ENCODE measurements at regions not wholly inside any gene's neighbourhood (a gene's known extent, or its start where the extent isn't known, plus 50 kb on each side); places are given as distances from the start of the nearest gene placed in this dataset.

- H3K4me3 Mint-ChIP-seq, result no peak overlapping the region
- H3K27me3 Mint-ChIP-seq, result no peaks in the 10 kb centered on the region
- 90% methylated on average over 1 of the region's 8 CpGs for WGBS (ENCODE audit: insufficient coverage)
- no peak overlapping the region for H3K4me3 ChIP-seq (ENCODE audit: control extremely low read depth in 1 of 5, extremely low read depth in 1 of 5, insufficient read depth in 1 of 5, low read depth in 2 of 5, low read length in 4 of 5)
- no peaks in the 10 kb centered on the region for H3K79me2 ChIP-seq (ENCODE audit: control insufficient read depth, insufficient read depth, low read length)
- no peak overlapping the region for H3K9ac ChIP-seq (ENCODE audit: low read length)
- no peaks in the 10 kb centered on the region for H3K9me3 Mint-ChIP-seq (ENCODE audit: insufficient read depth)
- H3K27ac Mint-ChIP-seq, result no peak overlapping the region
- TF ChIP-seq CTCF (IDR thresholded peaks at IDR 0.05), result no peak
- no peak for TF ChIP-seq EZH2 (IDR thresholded peaks at IDR 0.05; ENCODE audit: borderline replicate concordance, insufficient read depth, low read depth, low read length, poor library complexity, severe bottlenecking)
- H3K27ac ChIP-seq (ENCODE audit: low read length in 2 of 2), result no peak overlapping the region
- peaks cover 3% of the 10 kb centered on the region for H3K4me1 Mint-ChIP-seq
- H2AFZ ChIP-seq (ENCODE audit: insufficient read depth, low read depth, low read length, poor library complexity, severe bottlenecking), result no peak overlapping the region
- no peaks in the 10 kb centered on the region for H3K4me1 ChIP-seq (ENCODE audit: control insufficient read depth in 2 of 2, insufficient read depth in 2 of 2, low read length in 2 of 2)
- intact Hi-C loops (cut with micrococcal nuclease), result no loop called here
- H3K27me3 ChIP-seq (replicated peaks in 1 of 4; ENCODE audit: control extremely low read depth in 1 of 4, control insufficient read depth in 3 of 4, insufficient read depth in 4 of 4, low read length in 3 of 4), result no peaks in the 10 kb centered on the region
- ATAC-seq (ENCODE audit: low read depth) (no peak), DNase-seq (no peak)
- CTCF ChIA-PET, result no interaction called here
- no peaks in the 10 kb centered on the region for H4K20me1 ChIP-seq (ENCODE audit: control insufficient read depth, insufficient read depth, low read length, poor library complexity, severe bottlenecking)
- POLR2A ChIA-PET, result no interaction called here
- H3K9me3 ChIP-seq (ENCODE audit: control extremely low read depth in 1 of 3, control insufficient read depth in 2 of 3, insufficient read depth in 1 of 3, low read length in 2 of 3), result no peaks in the 10 kb centered on the region
- H3K36me3 ChIP-seq (replicated peaks in 1 of 2; ENCODE audit: control extremely low read depth in 1 of 2, control insufficient read depth in 1 of 2, extremely low read depth in 1 of 2, insufficient read depth in 2 of 2, low read length in 1 of 2), result no peaks in the 10 kb centered on the region
- H3K4me2 ChIP-seq (replicated peaks; ENCODE audit: low read depth, low read length, poor library complexity, severe bottlenecking), result no peak overlapping the region
Observed at GRCh38 chr9:82488313-82489200, 500.0 kb downstream of the SPATA31D1 start.

- Histone ChIP-seq H3K27me3 (replicated peaks in 1 of 4; ENCODE audit: control extremely low read depth in 1 of 4, control insufficient read depth in 3 of 4, insufficient read depth in 4 of 4, low read length in 3 of 4) (no peaks in the 10 kb centered on the region), H3K27ac (ENCODE audit: low read length in 2 of 2) (no peak overlapping the region), H3K4me2 (replicated peaks; ENCODE audit: low read depth, low read length, poor library complexity, severe bottlenecking) (no peak overlapping the region), H3K4me3 (ENCODE audit: control extremely low read depth in 1 of 5, extremely low read depth in 1 of 5, insufficient read depth in 1 of 5, low read depth in 2 of 5, low read length in 4 of 5) (no peak overlapping the region), H3K9me3 (ENCODE audit: control extremely low read depth in 1 of 3, control insufficient read depth in 2 of 3, insufficient read depth in 1 of 3, low read length in 2 of 3) (no peaks in the 10 kb centered on the region), H3K79me2 (ENCODE audit: control insufficient read depth, insufficient read depth, low read length) (no peaks in the 10 kb centered on the region), H3K36me3 (replicated peaks in 1 of 2; ENCODE audit: control extremely low read depth in 1 of 2, control insufficient read depth in 1 of 2, extremely low read depth in 1 of 2, insufficient read depth in 2 of 2, low read length in 1 of 2) (no peaks in the 10 kb centered on the region), H3K9ac (ENCODE audit: low read length) (no peak overlapping the region), H2AFZ (ENCODE audit: insufficient read depth, low read depth, low read length, poor library complexity, severe bottlenecking) (no peak overlapping the region), H4K20me1 (ENCODE audit: control insufficient read depth, insufficient read depth, low read length, poor library complexity, severe bottlenecking) (no peaks in the 10 kb centered on the region), H3K4me1 (ENCODE audit: control insufficient read depth in 2 of 2, insufficient read depth in 2 of 2, low read length in 2 of 2) (no peaks in the 10 kb centered on the region)
- Mint-ChIP-seq H3K9me3 (ENCODE audit: insufficient read depth) (no peaks in the 10 kb centered on the region), H3K4me3 (no peak overlapping the region), H3K4me1 (peaks cover 3% of the 10 kb centered on the region), H3K27ac (no peak overlapping the region), H3K27me3 (no peaks in the 10 kb centered on the region)
- no peak for DNase-seq
- no peak for ATAC-seq (ENCODE audit: low read depth)
- intact Hi-C loops (cut with micrococcal nuclease), result no loop called here
- CTCF ChIA-PET, result no interaction called here
- no CpG with 5 or more reads among the region's 5 CpGs for WGBS (ENCODE audit: insufficient coverage)
- TF ChIP-seq CTCF (IDR thresholded peaks at IDR 0.05) (no peak), EZH2 (IDR thresholded peaks at IDR 0.05; ENCODE audit: borderline replicate concordance, insufficient read depth, low read depth, low read length, poor library complexity, severe bottlenecking) (no peak)
- POLR2A ChIA-PET, result no interaction called here
Observed at GRCh38 chr9:82489201-82489821, 500.7 kb downstream of the SPATA31D1 start.
